ENCODE measurements at regions not wholly inside any gene's neighbourhood (a gene's known extent, or its start where the extent isn't known, plus 50 kb on each side); places are given as distances from the start of the nearest gene placed in this dataset.

DNA sequence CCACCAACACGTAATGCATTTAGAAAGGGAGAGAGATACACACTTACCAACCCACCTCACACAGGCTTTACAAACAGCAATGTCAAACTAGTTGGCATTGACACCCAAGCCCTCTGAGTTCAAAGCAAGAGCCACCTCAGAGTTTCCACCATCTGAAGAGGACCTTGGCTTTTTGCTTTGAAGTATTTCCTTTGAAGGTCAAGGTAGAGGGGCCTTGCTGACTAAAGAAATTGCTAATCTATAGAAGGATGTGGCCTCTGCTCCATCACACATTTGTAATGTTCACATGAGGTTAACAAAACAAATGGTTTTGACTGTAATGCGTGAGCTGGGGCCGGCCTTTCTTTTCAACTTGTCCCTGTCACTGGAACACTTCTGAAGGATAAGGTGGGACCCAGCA, 117.7 kb downstream of the POLR2M start:
- DNase-seq = no peak

- DNase-seq = no peak
Observed at GRCh38 chr15:57827021-57827420, 120.5 kb downstream of the POLR2M start.

DNA sequence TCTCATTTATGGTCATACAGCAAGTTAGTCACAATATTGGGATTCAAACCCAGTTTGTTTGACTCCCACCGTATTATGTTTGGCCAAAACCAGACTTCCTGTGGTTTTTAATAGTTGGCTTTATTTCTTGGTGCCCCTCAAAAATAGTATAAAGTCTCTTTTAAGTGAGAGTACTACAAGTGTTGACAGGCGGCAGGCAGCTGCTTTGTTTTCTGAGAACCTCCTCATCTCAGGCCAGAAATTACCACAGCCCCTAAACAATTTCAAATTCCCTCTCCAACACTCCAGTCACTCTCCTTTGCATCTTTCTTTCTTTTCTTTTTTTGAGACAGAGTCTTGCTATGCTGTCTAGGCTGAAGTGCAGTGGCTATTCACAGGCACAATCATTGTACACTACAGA, 121.5 kb downstream of the POLR2M start:
- DNase-seq = no peak

GRCh38 chr15:57832183-57832582, 125.7 kb downstream of the POLR2M start:
- DNase-seq = no peak

- no peak for DNase-seq
Observed at GRCh38 chr15:57835119-57835518, 128.6 kb downstream of the POLR2M start.

DNA sequence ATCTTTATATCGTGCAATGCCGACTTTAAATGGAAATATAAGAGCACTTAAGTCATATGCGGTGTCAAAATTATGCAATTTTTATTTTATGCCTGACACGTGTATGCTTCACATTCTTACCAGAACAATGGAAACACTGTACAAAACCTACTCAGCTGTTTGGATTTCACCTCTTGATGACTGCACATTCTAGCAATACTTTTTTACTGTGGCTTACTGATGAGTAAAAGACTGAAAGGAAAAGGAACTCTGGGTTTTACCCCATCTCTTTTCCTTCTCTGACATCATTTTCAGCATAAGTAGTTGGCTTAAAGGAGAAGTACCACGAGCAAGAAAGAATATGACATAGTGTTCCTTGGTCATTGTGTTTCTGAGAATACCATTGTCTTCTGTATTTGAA, 142.8 kb downstream of the POLR2M start:
- no peak for DNase-seq

GRCh38 chr15:57854531-57854930, 148.0 kb downstream of the POLR2M start:
- no peak for DNase-seq

- DNase-seq = no peak
Observed at GRCh38 chr15:57857871-57858270, 151.4 kb downstream of the POLR2M start.

DNA sequence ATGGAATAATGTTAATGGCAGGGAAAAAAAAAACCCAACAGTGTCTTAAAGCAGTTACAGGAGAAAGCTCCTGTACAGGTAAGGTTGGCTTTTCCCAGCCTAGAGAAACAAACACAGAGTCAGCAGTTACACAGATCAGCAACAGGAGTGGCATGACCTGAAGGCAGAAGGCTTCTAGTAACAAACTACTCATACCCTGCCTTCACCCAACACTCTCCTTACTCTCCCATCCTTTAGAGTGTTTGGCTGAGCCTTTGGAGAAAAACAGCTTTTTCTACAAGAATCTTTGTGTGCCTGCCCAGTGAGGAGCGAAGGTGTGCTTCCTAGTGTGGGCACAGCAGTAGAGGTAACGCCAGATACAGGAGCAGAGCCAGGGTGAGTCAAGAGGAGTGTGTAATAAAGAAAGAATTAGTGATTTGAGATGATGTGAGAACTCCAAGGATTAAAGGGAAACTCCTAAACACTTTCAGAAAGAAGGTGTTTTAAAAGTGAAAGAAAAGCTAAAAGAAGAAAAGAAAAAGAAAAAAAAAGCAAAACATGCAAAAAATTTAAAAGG, 152.7 kb downstream of the POLR2M start:
- no peak for DNase-seq

- DNase-seq = peak; percentile 61
Observed at GRCh38 chr15:57861034-57861638, 154.6 kb downstream of the POLR2M start.

DNA sequence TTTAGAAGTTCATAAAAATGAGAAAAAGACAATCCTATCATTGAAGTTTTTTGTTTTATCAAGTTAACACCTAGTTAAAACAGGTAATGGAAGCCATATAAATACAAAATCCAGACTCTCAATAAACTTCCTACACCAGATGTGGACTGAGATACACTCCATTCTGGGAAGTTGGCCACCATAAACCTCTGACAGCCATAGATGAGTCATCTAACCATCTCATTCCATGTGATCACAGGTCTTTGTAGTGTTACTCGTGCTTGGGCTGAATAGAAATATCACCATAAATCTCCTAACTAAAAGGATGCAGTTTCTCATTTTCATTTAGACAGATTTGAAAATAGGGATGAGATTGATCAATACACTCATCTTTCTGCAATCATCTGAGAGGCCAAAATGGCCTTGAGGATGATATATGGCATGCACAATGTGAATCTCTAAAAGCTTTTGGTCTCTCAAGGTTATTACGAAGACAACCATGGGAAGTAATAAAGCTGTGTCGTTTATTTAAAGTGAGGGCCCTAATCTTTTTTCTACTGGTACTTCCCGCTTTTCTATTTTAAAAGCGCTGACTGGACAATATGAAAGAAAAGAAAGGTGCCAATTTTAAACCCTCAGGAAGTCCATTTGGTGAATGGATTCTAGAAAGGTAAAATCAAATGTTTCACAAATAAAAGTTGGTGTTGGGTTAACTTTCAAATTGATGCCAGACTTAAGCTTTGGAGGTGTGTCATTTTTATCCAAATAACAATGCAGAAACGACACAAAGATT, 155.5 kb downstream of the POLR2M start:
- no peak for DNase-seq

DNA sequence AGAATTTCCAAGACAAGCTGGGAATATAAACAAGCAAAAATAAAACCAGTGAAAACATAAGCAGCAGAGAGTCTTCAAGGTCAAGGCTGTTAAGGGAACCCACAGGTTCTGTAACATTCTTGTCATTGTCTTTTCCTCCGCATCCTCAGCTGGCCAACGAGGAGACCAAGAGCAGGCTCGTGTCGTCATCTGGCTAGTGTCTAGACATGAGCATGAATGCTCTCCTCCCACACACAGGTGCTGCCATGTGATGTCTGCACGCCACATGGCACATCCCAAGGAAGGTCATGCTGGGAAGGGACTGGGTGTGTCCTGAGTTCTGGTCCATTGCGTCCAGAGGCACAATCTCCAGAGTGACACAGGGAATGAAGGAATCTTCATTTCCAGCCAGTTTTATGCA, 156.2 kb downstream of the POLR2M start:
- no peak for DNase-seq

- no peak for DNase-seq
Observed at GRCh38 chr15:57865294-57865693, 158.8 kb downstream of the POLR2M start.

- peak; percentile 34 for DNase-seq
Observed at GRCh38 chr15:57866149-57866736, 159.7 kb downstream of the POLR2M start.

GRCh38 chr15:57867970-57868798, 161.7 kb downstream of the POLR2M start:
- no peak for DNase-seq

- no peak for DNase-seq
Observed at GRCh38 chr15:57870667-57871066, 164.2 kb downstream of the POLR2M start.

GRCh38 chr15:57872281-57873030, 165.9 kb downstream of the POLR2M start:
- no peak for DNase-seq

GRCh38 chr15:57873564-57874209, 167.2 kb downstream of the POLR2M start:
- DNase-seq = no peak

DNA sequence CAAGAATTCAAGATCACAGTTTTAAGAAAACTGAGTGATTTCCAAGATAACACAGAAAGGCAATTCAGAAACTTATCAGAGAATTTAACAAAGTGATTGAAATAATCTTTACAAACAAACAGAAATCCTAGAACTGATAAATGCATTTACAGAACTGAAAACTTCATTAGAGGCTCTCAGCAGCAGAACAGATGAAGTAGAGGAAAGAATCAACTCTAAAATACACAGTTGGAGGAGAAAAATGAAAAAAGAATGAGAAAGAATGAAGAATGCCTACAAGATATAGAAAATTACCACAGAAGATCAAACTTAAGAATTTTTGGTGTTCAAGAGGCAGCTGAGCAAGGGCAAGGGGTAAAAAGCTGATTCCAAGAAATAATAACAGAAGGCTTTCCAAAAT, 168.8 kb downstream of the POLR2M start:
- DNase-seq = no peak

DNA sequence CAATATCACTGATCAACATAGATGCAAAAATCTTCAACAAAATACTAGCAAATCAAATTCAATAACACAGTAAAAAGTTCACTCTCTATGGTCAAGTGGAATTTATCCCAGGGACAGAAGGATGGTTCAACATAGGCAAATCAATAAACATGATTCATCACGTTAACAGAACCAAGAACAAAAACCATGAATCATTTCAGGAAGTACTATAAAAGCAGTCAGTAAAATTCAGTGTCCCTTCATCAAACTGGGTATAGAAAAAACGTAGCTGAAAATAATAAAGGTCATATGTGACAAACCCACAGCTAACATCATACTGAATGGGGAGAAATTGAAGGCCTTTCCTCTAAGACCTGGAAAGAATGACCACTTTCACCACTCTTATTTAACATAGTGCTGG, 172.1 kb downstream of the POLR2M start:
- no peak for DNase-seq

GRCh38 chr15:57881361-57881760, 174.8 kb downstream of the POLR2M start:
- no peak for DNase-seq

DNA sequence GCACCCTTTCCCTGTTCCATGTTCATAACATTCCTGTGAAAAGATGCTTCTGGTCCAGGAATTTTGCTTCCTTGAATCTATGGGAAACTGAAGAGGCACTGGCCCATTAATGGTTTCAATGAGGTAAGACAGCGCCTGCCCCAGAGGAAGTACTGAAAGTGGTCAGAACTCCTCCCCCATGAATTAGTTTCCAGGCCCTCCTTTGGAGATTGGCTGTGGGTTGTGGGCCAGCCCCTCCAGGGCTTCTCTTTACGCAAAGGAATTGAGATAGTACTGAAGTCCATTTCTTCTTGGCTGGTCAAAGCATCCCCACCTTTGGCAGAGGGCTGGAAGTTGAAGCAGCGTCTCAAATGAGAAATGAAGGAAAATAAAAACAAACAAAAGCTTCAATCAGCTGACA, 175.5 kb downstream of the POLR2M start:
- no peak for DNase-seq
